ENCODE measurements at regions not wholly inside any gene's neighbourhood (a gene's known extent, or its start where the extent isn't known, plus 50 kb on each side); places are given as distances from the start of the nearest gene placed in this dataset.

- TF ChIP-seq CTCF (IDR thresholded peaks at IDR 0.05) (no peak), POLR2A (IDR thresholded peaks at IDR 0.05) (no peak)
Measured at GRCh38 chr5:171660434-171660833, 125.2 kb upstream of the SMIM23 start.
